NCI-H446 (cell line): ENCODE measurements at regions not wholly inside any gene's neighbourhood (a gene's known extent, or its start where the extent isn't known, plus 50 kb on each side); places are given as distances from the start of the nearest gene placed in this dataset.
"Not testable (repeated sequence)": the region's sequence is repeated elsewhere in the genome, so short reads cannot be mapped to it uniquely, and the experiment has no call there.

Source experiments
- DNase-seq, 2 experiments: peaks; one replicate each; lab custom pipeline; 2025; lab: John Stamatoyannopoulos, UW

GRCh38 chr6:163739408-163739725 is 324.8 kb downstream of the QKI start:
- DNase-seq = no peak

GRCh38 chr6:163738725-163739407 is 324.3 kb downstream of the QKI start:
- DNase-seq = no peak

- DNase-seq = no peak
These were observed 323.8 kb downstream of the QKI start for GRCh38 chr6:163738304-163738703.

GRCh38 chr6:163735076-163735475 is 320.6 kb downstream of the QKI start:
- no peak for DNase-seq

- DNase-seq = no peak
These were observed 318.5 kb downstream of the QKI start for GRCh38 chr6:163733061-163733460.

- no peak for DNase-seq
These were observed 318.0 kb downstream of the QKI start for GRCh38 chr6:163732479-163732878.

GRCh38 chr6:163732014-163732351 is 317.5 kb downstream of the QKI start:
- not testable (repeated sequence) for DNase-seq

- DNase-seq = no peak
These were observed 316.9 kb downstream of the QKI start for GRCh38 chr6:163731215-163732013.

GRCh38 chr6:163730246-163731210 is 316.0 kb downstream of the QKI start:
- DNase-seq = no peak

GRCh38 chr6:163729127-163729872 is 314.8 kb downstream of the QKI start:
- no peak for DNase-seq

- DNase-seq = no peak
These were observed 314.1 kb downstream of the QKI start for GRCh38 chr6:163728442-163729126.

- no peak for DNase-seq
These were observed 311.6 kb downstream of the QKI start for GRCh38 chr6:163726037-163726695.

- no peak for DNase-seq
These were observed 310.8 kb downstream of the QKI start for GRCh38 chr6:163725008-163725941.

GRCh38 chr6:163724196-163724595 is 309.7 kb downstream of the QKI start:
- DNase-seq = no peak

GRCh38 chr6:163723759-163724158 is 309.2 kb downstream of the QKI start:
- no peak for DNase-seq

GRCh38 chr6:163721922-163722692 is 307.6 kb downstream of the QKI start:
- DNase-seq = no peak

GRCh38 chr6:163721435-163721834 is 306.9 kb downstream of the QKI start:
- DNase-seq = no peak

- DNase-seq = no peak
These were observed 306.1 kb downstream of the QKI start for GRCh38 chr6:163720460-163721235.
